ENCODE measurements at regions not wholly inside any gene's neighbourhood (a gene's known extent, or its start where the extent isn't known, plus 50 kb on each side); places are given as distances from the start of the nearest gene placed in this dataset.
"Not testable (repeated sequence)": the region's sequence is repeated elsewhere in the genome, so short reads cannot be mapped to it uniquely, and the experiment has no call there.

GRCh38 chr3:106088304-106088703, 219.5 kb upstream of the CBLB start:
- H3K4me3 Mint-ChIP-seq, result no peak overlapping the region
- CTCF ChIA-PET, result no interaction called here
- peaks cover 2% of the 10 kb centered on the region for H3K9me3 Mint-ChIP-seq
- intact Hi-C loops (cut with micrococcal nuclease), result no loop called here
- no peak overlapping the region for H3K27ac Mint-ChIP-seq
- no peak for DNase-seq
- peaks cover 4% of the 10 kb centered on the region for H3K4me1 Mint-ChIP-seq (ENCODE audit: low read depth)
- peaks cover 1% of the 10 kb centered on the region for H3K36me3 Mint-ChIP-seq (ENCODE audit: low read depth)
- H3K27me3 Mint-ChIP-seq (ENCODE audit: low read depth), result no peaks in the 10 kb centered on the region

- intact Hi-C loops (cut with micrococcal nuclease), result no loop called here
- peaks cover 7% of the 10 kb centered on the region for H3K4me1 Mint-ChIP-seq (ENCODE audit: low read depth)
- no peak overlapping the region for H3K27ac Mint-ChIP-seq
- DNase-seq, result no peak
- H3K4me3 Mint-ChIP-seq, result no peak overlapping the region
- CTCF ChIA-PET, result no interaction called here
- H3K36me3 Mint-ChIP-seq (ENCODE audit: low read depth), result peaks cover 1% of the 10 kb centered on the region
- peaks cover 2% of the 10 kb centered on the region for H3K9me3 Mint-ChIP-seq
- H3K27me3 Mint-ChIP-seq (ENCODE audit: low read depth), result no peaks in the 10 kb centered on the region
Measured at GRCh38 chr3:106088899-106089298, 220.1 kb upstream of the CBLB start.

GRCh38 chr3:106089806-106090205, 221.0 kb upstream of the CBLB start:
- Mint-ChIP-seq H3K4me1 (ENCODE audit: low read depth) (peaks cover 8% of the 10 kb centered on the region), H3K9me3 (peaks cover 2% of the 10 kb centered on the region), H3K27me3 (ENCODE audit: low read depth) (no peaks in the 10 kb centered on the region)

GRCh38 chr3:106092792-106093191, 224.0 kb upstream of the CBLB start:
- Mint-ChIP-seq H3K4me3 (no peak overlapping the region), H3K27me3 (ENCODE audit: low read depth) (no peaks in the 10 kb centered on the region), H3K36me3 (ENCODE audit: low read depth) (no peaks in the 10 kb centered on the region), H3K27ac (no peak overlapping the region), H3K4me1 (ENCODE audit: low read depth) (peaks cover 4% of the 10 kb centered on the region), H3K9me3 (no peaks in the 10 kb centered on the region)
- CTCF ChIA-PET, result no interaction called here
- intact Hi-C loops (cut with micrococcal nuclease), result no loop called here
- DNase-seq, result peak; percentile 26

More at GRCh38 chr3:106089806-106090205, 221.0 kb upstream of the CBLB start:
- H3K36me3 Mint-ChIP-seq (ENCODE audit: low read depth), result peaks cover 1% of the 10 kb centered on the region
- CTCF ChIA-PET, result no interaction called here
- H3K4me3 Mint-ChIP-seq, result no peak overlapping the region
- no peak for DNase-seq
- H3K27ac Mint-ChIP-seq, result no peak overlapping the region
- intact Hi-C loops (cut with micrococcal nuclease), result no loop called here

GRCh38 chr3:106093616-106094015, 224.8 kb upstream of the CBLB start:
- Mint-ChIP-seq H3K9me3 (peaks cover 4% of the 10 kb centered on the region), H3K4me3 (no peak overlapping the region), H3K36me3 (ENCODE audit: low read depth) (no peaks in the 10 kb centered on the region), H3K27me3 (ENCODE audit: low read depth) (no peaks in the 10 kb centered on the region), H3K27ac (no peak overlapping the region), H3K4me1 (ENCODE audit: low read depth) (peaks cover 9% of the 10 kb centered on the region)
- CTCF ChIA-PET, result no interaction called here
- no peak for DNase-seq
- intact Hi-C loops (cut with micrococcal nuclease), result no loop called here

- intact Hi-C loops (cut with micrococcal nuclease), result no loop called here
- Mint-ChIP-seq H3K4me1 (ENCODE audit: low read depth) (peaks cover 9% of the 10 kb centered on the region), H3K9me3 (peaks cover 19% of the 10 kb centered on the region), H3K4me3 (no peak overlapping the region), H3K27ac (no peak overlapping the region), H3K36me3 (ENCODE audit: low read depth) (peaks cover 7% of the 10 kb centered on the region), H3K27me3 (ENCODE audit: low read depth) (no peaks in the 10 kb centered on the region)
- DNase-seq, result no peak
- CTCF ChIA-PET, result no interaction called here
Measured at GRCh38 chr3:106097817-106098435, 229.1 kb upstream of the CBLB start.

GRCh38 chr3:106103383-106103782, 234.6 kb upstream of the CBLB start:
- CTCF ChIA-PET, result no interaction called here
- H3K4me1 Mint-ChIP-seq (ENCODE audit: low read depth), result no peaks in the 10 kb centered on the region
- no peak for DNase-seq

GRCh38 chr3:106104078-106104477, 235.3 kb upstream of the CBLB start:
- Mint-ChIP-seq H3K27ac (no peak overlapping the region), H3K9me3 (peaks cover 20% of the 10 kb centered on the region), H3K27me3 (ENCODE audit: low read depth) (no peaks in the 10 kb centered on the region), H3K4me3 (no peak overlapping the region), H3K36me3 (ENCODE audit: low read depth) (peaks cover 13% of the 10 kb centered on the region), H3K4me1 (ENCODE audit: low read depth) (peaks cover 4% of the 10 kb centered on the region)
- CTCF ChIA-PET, result interaction anchor here (0.6 kb wide), 1 partner anchor 1718 kb away, joined by 3 read pairs; no protein-coding TSS in a partner anchor
- DNase-seq, result no peak
- intact Hi-C loops (cut with micrococcal nuclease), result no loop called here

More at GRCh38 chr3:106103383-106103782, 234.6 kb upstream of the CBLB start:
- no peak overlapping the region for H3K4me3 Mint-ChIP-seq
- peaks cover 20% of the 10 kb centered on the region for H3K9me3 Mint-ChIP-seq
- intact Hi-C loops (cut with micrococcal nuclease), result no loop called here
- no peak overlapping the region for H3K27ac Mint-ChIP-seq
- peaks cover 13% of the 10 kb centered on the region for H3K36me3 Mint-ChIP-seq (ENCODE audit: low read depth)
- no peaks in the 10 kb centered on the region for H3K27me3 Mint-ChIP-seq (ENCODE audit: low read depth)

GRCh38 chr3:106108925-106109324, 240.1 kb upstream of the CBLB start:
- Mint-ChIP-seq H3K27ac (no peak overlapping the region), H3K4me1 (ENCODE audit: low read depth) (peaks cover 11% of the 10 kb centered on the region), H3K36me3 (ENCODE audit: low read depth) (no peaks in the 10 kb centered on the region), H3K4me3 (no peak overlapping the region), H3K9me3 (no peaks in the 10 kb centered on the region), H3K27me3 (ENCODE audit: low read depth) (no peaks in the 10 kb centered on the region)
- intact Hi-C loops (cut with micrococcal nuclease), result no loop called here
- CTCF ChIA-PET, result no interaction called here
- DNase-seq, result no peak

GRCh38 chr3:106112561-106112960, 243.7 kb upstream of the CBLB start:
- H3K27ac Mint-ChIP-seq; H3K9me3 Mint-ChIP-seq; H3K27me3 Mint-ChIP-seq (ENCODE audit: low read depth); intact Hi-C loops (cut with micrococcal nuclease); H3K36me3 Mint-ChIP-seq (ENCODE audit: low read depth); DNase-seq; H3K4me3 Mint-ChIP-seq: not testable (repeated sequence)
- peaks cover 11% of the 10 kb centered on the region for H3K4me1 Mint-ChIP-seq (ENCODE audit: low read depth)
- CTCF ChIA-PET, result interaction anchor here (0.7 kb wide), 1 partner anchor 66 kb away, joined by 3 read pairs; no protein-coding TSS in a partner anchor

- DNase-seq, result no peak
- CTCF ChIA-PET, result no interaction called here
- intact Hi-C loops (cut with micrococcal nuclease), result no loop called here
- no peaks in the 10 kb centered on the region for H3K36me3 Mint-ChIP-seq (ENCODE audit: low read depth)
- H3K9me3 Mint-ChIP-seq, result no peaks in the 10 kb centered on the region
- peaks cover 11% of the 10 kb centered on the region for H3K4me1 Mint-ChIP-seq (ENCODE audit: low read depth)
- no peak overlapping the region for H3K4me3 Mint-ChIP-seq
- no peak overlapping the region for H3K27ac Mint-ChIP-seq
- no peaks in the 10 kb centered on the region for H3K27me3 Mint-ChIP-seq (ENCODE audit: low read depth)
Measured at GRCh38 chr3:106113747-106114146, 244.9 kb upstream of the CBLB start.

GRCh38 chr3:106114220-106114619, 245.4 kb upstream of the CBLB start:
- intact Hi-C loops (cut with micrococcal nuclease), result no loop called here
- Mint-ChIP-seq H3K36me3 (ENCODE audit: low read depth) (no peaks in the 10 kb centered on the region), H3K4me3 (no peak overlapping the region), H3K4me1 (ENCODE audit: low read depth) (peaks cover 12% of the 10 kb centered on the region), H3K27ac (no peak overlapping the region), H3K27me3 (ENCODE audit: low read depth) (no peaks in the 10 kb centered on the region), H3K9me3 (no peaks in the 10 kb centered on the region)
- no peak for DNase-seq
- CTCF ChIA-PET, result no interaction called here

GRCh38 chr3:106114848-106115247, 246.0 kb upstream of the CBLB start:
- Mint-ChIP-seq H3K27ac (no peak overlapping the region), H3K27me3 (ENCODE audit: low read depth) (no peaks in the 10 kb centered on the region), H3K4me3 (no peak overlapping the region), H3K36me3 (ENCODE audit: low read depth) (no peaks in the 10 kb centered on the region), H3K4me1 (ENCODE audit: low read depth) (peaks cover 12% of the 10 kb centered on the region), H3K9me3 (no peaks in the 10 kb centered on the region)
- no peak for DNase-seq
- CTCF ChIA-PET, result no interaction called here
- intact Hi-C loops (cut with micrococcal nuclease), result loop anchor here (5.0 kb wide), 1 partner anchor 492 kb away; no protein-coding TSS in a partner anchor
